ENCODE measurements at regions not wholly inside any gene's neighbourhood (a gene's known extent, or its start where the extent isn't known, plus 50 kb on each side); places are given as distances from the start of the nearest gene placed in this dataset.

- no peaks in the 10 kb centered on the region for H3K27me3 ChIP-seq (ENCODE audit: control insufficient read depth, insufficient read depth, low read length, poor library complexity, severe bottlenecking)
- WGBS, 2 experiments: 80 to 100% methylated on average over 1 of the region's 2 CpGs
- no peak overlapping the region for H3K4me3 ChIP-seq (ENCODE audit: insufficient read depth, low read depth, low read length)
- H3K4me1 ChIP-seq (ENCODE audit: control insufficient read depth, insufficient read depth, low read length): peaks cover 14% of the 10 kb centered on the region
- H3K36me3 ChIP-seq (ENCODE audit: control insufficient read depth, insufficient read depth, low read length): no peaks in the 10 kb centered on the region
- H3K27ac ChIP-seq (ENCODE audit: insufficient read depth, low read depth, low read length, poor library complexity, severe bottlenecking): no peak overlapping the region
- no peaks in the 10 kb centered on the region for H3K9me3 ChIP-seq (ENCODE audit: control insufficient read depth, low read length)
Observed at GRCh38 chr12:20264026-20264425, 104.3 kb upstream of the PDE3A start.

- Histone ChIP-seq H3K4me3 (ENCODE audit: insufficient read depth, low read depth, low read length) (no peak overlapping the region), H3K27me3 (ENCODE audit: control insufficient read depth, insufficient read depth, low read length, poor library complexity, severe bottlenecking) (no peaks in the 10 kb centered on the region), H3K27ac (ENCODE audit: insufficient read depth, low read depth, low read length, poor library complexity, severe bottlenecking) (no peak overlapping the region), H3K9me3 (ENCODE audit: control insufficient read depth, low read length) (no peaks in the 10 kb centered on the region), H3K4me1 (ENCODE audit: control insufficient read depth, insufficient read depth, low read length) (peaks cover 14% of the 10 kb centered on the region), H3K36me3 (ENCODE audit: control insufficient read depth, insufficient read depth, low read length) (no peaks in the 10 kb centered on the region)
- 0% methylated on average over 1 of the region's 1 CpG for WGBS, 2 experiments
Observed at GRCh38 chr12:20264608-20265114, 103.7 kb upstream of the PDE3A start.

GRCh38 chr12:20268121-20268732, 100.1 kb upstream of the PDE3A start:
- H3K4me3 ChIP-seq (ENCODE audit: insufficient read depth, low read depth, low read length): no peak overlapping the region
- WGBS, 2 experiments: 86 to 93% methylated on average over 5 of the region's 6 CpGs
- H3K36me3 ChIP-seq (ENCODE audit: control insufficient read depth, insufficient read depth, low read length): no peaks in the 10 kb centered on the region
- no peak overlapping the region for H3K27ac ChIP-seq (ENCODE audit: insufficient read depth, low read depth, low read length, poor library complexity, severe bottlenecking)
- H3K27me3 ChIP-seq (ENCODE audit: control insufficient read depth, insufficient read depth, low read length, poor library complexity, severe bottlenecking): no peaks in the 10 kb centered on the region
- no peaks in the 10 kb centered on the region for H3K9me3 ChIP-seq (ENCODE audit: control insufficient read depth, low read length)
- peaks cover 14% of the 10 kb centered on the region for H3K4me1 ChIP-seq (ENCODE audit: control insufficient read depth, insufficient read depth, low read length)

GRCh38 chr12:20268771-20269170, 99.6 kb upstream of the PDE3A start:
- 95 to 96% methylated on average over 4 of the region's 4 CpGs for WGBS, 2 experiments
- Histone ChIP-seq H3K4me3 (ENCODE audit: insufficient read depth, low read depth, low read length) (no peak overlapping the region), H3K9me3 (ENCODE audit: control insufficient read depth, low read length) (no peaks in the 10 kb centered on the region), H3K36me3 (ENCODE audit: control insufficient read depth, insufficient read depth, low read length) (no peaks in the 10 kb centered on the region), H3K27ac (ENCODE audit: insufficient read depth, low read depth, low read length, poor library complexity, severe bottlenecking) (no peak overlapping the region), H3K4me1 (ENCODE audit: control insufficient read depth, insufficient read depth, low read length) (peaks cover 12% of the 10 kb centered on the region), H3K27me3 (ENCODE audit: control insufficient read depth, insufficient read depth, low read length, poor library complexity, severe bottlenecking) (no peaks in the 10 kb centered on the region)

GRCh38 chr12:20269337-20270067, 98.8 kb upstream of the PDE3A start:
- no peaks in the 10 kb centered on the region for H3K27me3 ChIP-seq (ENCODE audit: control insufficient read depth, insufficient read depth, low read length, poor library complexity, severe bottlenecking)
- 65 to 77% methylated on average over 3 to 5 of the region's 5 CpGs for WGBS, 2 experiments
- H3K36me3 ChIP-seq (ENCODE audit: control insufficient read depth, insufficient read depth, low read length): no peaks in the 10 kb centered on the region
- H3K4me1 ChIP-seq (ENCODE audit: control insufficient read depth, insufficient read depth, low read length): peaks cover 5% of the 10 kb centered on the region
- H3K4me3 ChIP-seq (ENCODE audit: insufficient read depth, low read depth, low read length): no peak overlapping the region
- no peaks in the 10 kb centered on the region for H3K9me3 ChIP-seq (ENCODE audit: control insufficient read depth, low read length)
- H3K27ac ChIP-seq (ENCODE audit: insufficient read depth, low read depth, low read length, poor library complexity, severe bottlenecking): no peak overlapping the region

GRCh38 chr12:20270557-20270956, 97.8 kb upstream of the PDE3A start:
- Histone ChIP-seq H3K9me3 (ENCODE audit: control insufficient read depth, low read length) (no peaks in the 10 kb centered on the region), H3K4me1 (ENCODE audit: control insufficient read depth, insufficient read depth, low read length) (no peaks in the 10 kb centered on the region), H3K27ac (ENCODE audit: insufficient read depth, low read depth, low read length, poor library complexity, severe bottlenecking) (no peak overlapping the region), H3K4me3 (ENCODE audit: insufficient read depth, low read depth, low read length) (no peak overlapping the region), H3K27me3 (ENCODE audit: control insufficient read depth, insufficient read depth, low read length, poor library complexity, severe bottlenecking) (no peaks in the 10 kb centered on the region), H3K36me3 (ENCODE audit: control insufficient read depth, insufficient read depth, low read length) (no peaks in the 10 kb centered on the region)
- 90 to 98% methylated on average over 5 of the region's 5 CpGs for WGBS, 2 experiments

GRCh38 chr12:20272161-20272560, 96.2 kb upstream of the PDE3A start:
- no peaks in the 10 kb centered on the region for H3K27me3 ChIP-seq (ENCODE audit: control insufficient read depth, insufficient read depth, low read length, poor library complexity, severe bottlenecking)
- no peak overlapping the region for H3K4me3 ChIP-seq (ENCODE audit: insufficient read depth, low read depth, low read length)
- H3K27ac ChIP-seq (ENCODE audit: insufficient read depth, low read depth, low read length, poor library complexity, severe bottlenecking): no peak overlapping the region
- 91% methylated on average over 1 of the region's 1 CpG; no CpG with 5 or more reads in 1 of the 2 experiments for WGBS, 2 experiments
- no peaks in the 10 kb centered on the region for H3K4me1 ChIP-seq (ENCODE audit: control insufficient read depth, insufficient read depth, low read length)
- no peaks in the 10 kb centered on the region for H3K36me3 ChIP-seq (ENCODE audit: control insufficient read depth, insufficient read depth, low read length)
- H3K9me3 ChIP-seq (ENCODE audit: control insufficient read depth, low read length): no peaks in the 10 kb centered on the region

GRCh38 chr12:20272801-20273200, 95.5 kb upstream of the PDE3A start:
- no peaks in the 10 kb centered on the region for H3K36me3 ChIP-seq (ENCODE audit: control insufficient read depth, insufficient read depth, low read length)
- H3K27me3 ChIP-seq (ENCODE audit: control insufficient read depth, insufficient read depth, low read length, poor library complexity, severe bottlenecking): no peaks in the 10 kb centered on the region
- H3K27ac ChIP-seq (ENCODE audit: insufficient read depth, low read depth, low read length, poor library complexity, severe bottlenecking): no peak overlapping the region
- H3K4me3 ChIP-seq (ENCODE audit: insufficient read depth, low read depth, low read length): no peak overlapping the region
- no peaks in the 10 kb centered on the region for H3K4me1 ChIP-seq (ENCODE audit: control insufficient read depth, insufficient read depth, low read length)
- WGBS, 2 experiments: 93% methylated on average over 2 of the region's 2 CpGs; no CpG with 5 or more reads in 1 of the 2 experiments
- no peaks in the 10 kb centered on the region for H3K9me3 ChIP-seq (ENCODE audit: control insufficient read depth, low read length)

- Histone ChIP-seq H3K27ac (ENCODE audit: insufficient read depth, low read depth, low read length, poor library complexity, severe bottlenecking) (no peak overlapping the region), H3K4me1 (ENCODE audit: control insufficient read depth, insufficient read depth, low read length) (no peaks in the 10 kb centered on the region), H3K27me3 (ENCODE audit: control insufficient read depth, insufficient read depth, low read length, poor library complexity, severe bottlenecking) (no peaks in the 10 kb centered on the region), H3K36me3 (ENCODE audit: control insufficient read depth, insufficient read depth, low read length) (no peaks in the 10 kb centered on the region), H3K9me3 (ENCODE audit: control insufficient read depth, low read length) (no peaks in the 10 kb centered on the region), H3K4me3 (ENCODE audit: insufficient read depth, low read depth, low read length) (no peak overlapping the region)
- 86 to 88% methylated on average over 3 of the region's 3 CpGs for WGBS, 2 experiments
Observed at GRCh38 chr12:20274008-20274407, 94.3 kb upstream of the PDE3A start.

- Histone ChIP-seq H3K9me3 (ENCODE audit: control insufficient read depth, low read length) (no peaks in the 10 kb centered on the region), H3K27ac (ENCODE audit: insufficient read depth, low read depth, low read length, poor library complexity, severe bottlenecking) (no peak overlapping the region), H3K4me1 (ENCODE audit: control insufficient read depth, insufficient read depth, low read length) (no peaks in the 10 kb centered on the region), H3K36me3 (ENCODE audit: control insufficient read depth, insufficient read depth, low read length) (no peaks in the 10 kb centered on the region), H3K4me3 (ENCODE audit: insufficient read depth, low read depth, low read length) (no peak overlapping the region), H3K27me3 (ENCODE audit: control insufficient read depth, insufficient read depth, low read length, poor library complexity, severe bottlenecking) (no peaks in the 10 kb centered on the region)
- 93 to 95% methylated on average over 4 of the region's 4 CpGs for WGBS, 2 experiments
Observed at GRCh38 chr12:20278276-20278675, 90.1 kb upstream of the PDE3A start.
